H1 (cell line): ENCODE measurements at regions not wholly inside any gene's neighbourhood (a gene's known extent, or its start where the extent isn't known, plus 50 kb on each side); places are given as distances from the start of the nearest gene placed in this dataset.
"Not testable (repeated sequence)": the region's sequence is repeated elsewhere in the genome, so short reads cannot be mapped to it uniquely, and the experiment has no call there.

ENCODE experiments used
- CTCF ChIA-PET: fragments of 300-600 bp; sonication (Branson Sonifier 250); formaldehyde crosslinking; loops from one replicate; lab custom pipeline; 2021; ENCODE audit not compliant: partially characterized antibody; lab: Charles Lee
- POLR2A ChIA-PET: fragments of 300-600 bp; sonication (Branson Sonifier 250); formaldehyde crosslinking; loops from one replicate; lab custom pipeline; 2021; ENCODE audit warnings: inconsistent platforms; ENCODE audit not compliant: partially characterized antibody; lab: Charles Lee
- DNase-seq, 2 experiments: peaks; one replicate each; pipeline versions ENCODE4 v3.0.0 to v3.0.0-alpha.2; 2010 to 2022; ENCODE audit warnings: low spot score in 2 of 2, low read depth in 1 of 2, mixed read lengths in 1 of 2
- FAIRE-seq: peaks from 2 replicates; lab custom pipeline; 2011; peaks lifted over from hg19 to GRCh38; lab: Jason Lieb, UNC
- H2AFZ ChIP-seq: 2 replicates; pipeline ENCODE4 v1.8.1; 2012; ENCODE audit warnings: low read length, inconsistent platforms
- H2AK5ac ChIP-seq: 2 replicates; pipeline ENCODE4 v1.6.1; 2013; ENCODE audit warnings: low read depth, low read length
- H2BK120ac ChIP-seq: replicated peaks from 2 replicates; pipeline ENCODE3; 2013; ENCODE audit warnings: low read depth, low read length, inconsistent platforms
- H2BK12ac ChIP-seq: 2 replicates; pipeline ENCODE4 v1.6.1; 2013; ENCODE audit warnings: low read depth, low read length
- H2BK15ac ChIP-seq: 2 replicates; pipeline ENCODE4 v1.6.1; 2013; ENCODE audit warnings: low read length
- H2BK20ac ChIP-seq: 2 replicates; pipeline ENCODE4 v1.6.1; 2013; ENCODE audit warnings: low read length
- H2BK5ac ChIP-seq: 2 replicates; pipeline ENCODE4 v1.6.1; 2013; ENCODE audit warnings: low read depth, low read length
- H3K14ac ChIP-seq: 2 replicates; pipeline ENCODE4 v1.6.1; 2013; ENCODE audit warnings: inconsistent platforms; ENCODE audit not compliant: insufficient read length
- H3K18ac ChIP-seq: 2 replicates; pipeline ENCODE4 v1.6.1; 2013; ENCODE audit warnings: low read length; ENCODE audit errors: extremely low read depth
- H3K23ac ChIP-seq: 2 replicates; pipeline ENCODE4 v1.6.1; 2013; ENCODE audit warnings: inconsistent platforms; ENCODE audit not compliant: insufficient read length
- H3K23me2 ChIP-seq: 2 replicates; pipeline ENCODE4 v1.6.1; 2013; ENCODE audit warnings: low read depth, low read length
- H3K27ac ChIP-seq: 2 replicates; pipeline ENCODE4 v1.6.1; 2011; ENCODE audit warnings: low read depth, low read length, inconsistent platforms
- H3K27me3 ChIP-seq, 4 experiments: replicated peaks in 1 of 4; 1 replicate in 1 of 4; 2 replicates in 3 of 4; pipeline versions ENCODE4 v1.6.1 to v1.8.1; 2011 to 2013; ENCODE audit warnings: low read length in 3 of 4, mild to moderate bottlenecking in 3 of 4, inconsistent platforms in 2 of 4, mixed read lengths in 2 of 4, moderate library complexity in 1 of 4; ENCODE audit not compliant: control insufficient read depth in 3 of 4, insufficient read depth in 3 of 4; ENCODE audit errors: extremely low read depth in 1 of 4
- H3K36me3 ChIP-seq, 4 experiments: 2 replicates each; pipeline versions ENCODE4 v1.6.1 to v1.8.1; 2011 to 2013; ENCODE audit warnings: mild to moderate bottlenecking in 4 of 4, low read length in 3 of 4, moderate library complexity in 2 of 4, control low read depth in 1 of 4, inconsistent platforms in 1 of 4; ENCODE audit not compliant: insufficient read depth in 4 of 4, control insufficient read depth in 2 of 4
- H3K4ac ChIP-seq: replicated peaks from 2 replicates; pipeline ENCODE3; 2013; ENCODE audit warnings: low read length, low read depth, mixed read lengths, inconsistent platforms; ENCODE audit not compliant: insufficient read length
- H3K4me1 ChIP-seq, 4 experiments: replicated peaks in 1 of 4; 1 replicate in 1 of 4; 2 replicates in 3 of 4; pipeline versions ENCODE4 v1.6.1 to v1.8.1; 2011 to 2013; ENCODE audit warnings: low read length in 3 of 4, inconsistent platforms in 2 of 4, mixed read lengths in 1 of 4; ENCODE audit not compliant: insufficient read depth in 4 of 4, control insufficient read depth in 3 of 4
- H3K4me2 ChIP-seq, 2 experiments: 2 replicates each; pipeline versions ENCODE4 v1.6.1 to v1.8.1; 2011 to 2013; ENCODE audit warnings: low read depth in 2 of 2, low read length in 2 of 2, control low read depth in 1 of 2, inconsistent platforms in 1 of 2, mild to moderate bottlenecking in 1 of 2; ENCODE audit not compliant: insufficient read depth in 1 of 2
- H3K4me3 ChIP-seq, 4 experiments: fragments of 200-600, 300-600 bp in 1 of 4; sonication (generic), shearing (Covaris generic), sonication (Bioruptor Twin) in 1 of 4; 2 replicates each; pipeline versions ENCODE4 v1.5.1 to v1.8.1; 2011 to 2016; ENCODE audit warnings: low read length in 4 of 4, low read depth in 3 of 4, control low read depth in 2 of 4, inconsistent platforms in 2 of 4, mild to moderate bottlenecking in 2 of 4, mixed read lengths in 1 of 4, moderate library complexity in 1 of 4; ENCODE audit not compliant: insufficient read depth in 2 of 4; ENCODE audit errors: extremely low read depth in 1 of 4
- H3K56ac ChIP-seq: replicated peaks from 2 replicates; pipeline ENCODE3; 2013; ENCODE audit warnings: low read depth, mild to moderate bottlenecking, mixed read lengths, low read length, inconsistent platforms; ENCODE audit not compliant: insufficient read length
- H3K79me1 ChIP-seq: 2 replicates; pipeline ENCODE4 v1.6.1; 2013; ENCODE audit warnings: low read depth, low read length, control low read depth
- H3K79me2 ChIP-seq, 2 experiments: 2 replicates each; pipeline versions ENCODE4 v1.6.1 to v1.8.1; 2012 to 2013; ENCODE audit warnings: low read length in 2 of 2, mild to moderate bottlenecking in 2 of 2, inconsistent platforms in 1 of 2; ENCODE audit not compliant: insufficient read depth in 2 of 2, control insufficient read depth in 1 of 2
- H3K9ac ChIP-seq, 4 experiments: replicated peaks in 1 of 4; 1 replicate in 1 of 4; 2 replicates in 3 of 4; pipeline versions ENCODE4 v1.6.1 to v1.8.1; 2011 to 2013; ENCODE audit warnings: low read depth in 3 of 4, low read length in 3 of 4, control low read depth in 2 of 4, mild to moderate bottlenecking in 2 of 4, moderate library complexity in 2 of 4, inconsistent platforms in 1 of 4; ENCODE audit errors: extremely low read depth in 1 of 4
- H3K9me3 ChIP-seq, 2 experiments: 2 replicates each; pipeline versions ENCODE4 v1.6.1 to v1.8.1; 2012 to 2013; ENCODE audit warnings: mild to moderate bottlenecking in 2 of 2, moderate library complexity in 2 of 2, control low read depth in 1 of 2, inconsistent platforms in 1 of 2, low read depth in 1 of 2, low read length in 1 of 2, mixed read lengths in 1 of 2; ENCODE audit not compliant: insufficient read depth in 2 of 2
- H4K20me1 ChIP-seq, 2 experiments: replicated peaks in 1 of 2; 2 replicates each; pipeline versions ENCODE3 to v1.8.1; 2011 to 2013; ENCODE audit warnings: inconsistent platforms in 2 of 2, low read length in 2 of 2, mild to moderate bottlenecking in 1 of 2; ENCODE audit not compliant: insufficient read depth in 2 of 2, control insufficient read depth in 1 of 2
- H4K5ac ChIP-seq: 2 replicates; pipeline ENCODE4 v1.6.1; 2013; ENCODE audit warnings: low read length, low read depth, mixed read lengths, inconsistent platforms; ENCODE audit not compliant: insufficient read length
- H4K8ac ChIP-seq: 2 replicates; pipeline ENCODE4 v1.8.0; 2013; ENCODE audit warnings: mild to moderate bottlenecking, moderate library complexity, low read length, inconsistent platforms; ENCODE audit not compliant: insufficient read depth; ENCODE audit errors: extremely low read depth
- H4K91ac ChIP-seq: replicated peaks from 2 replicates; pipeline ENCODE3; 2013; ENCODE audit warnings: low read length, mixed read lengths, inconsistent platforms; ENCODE audit not compliant: insufficient read length
- WGBS, 2 experiments: shearing (Covaris generic) in 1 of 2; methylation state at CpG; one replicate each; pipeline versions ENCODE4 v1.1.6 to v1.1.7; 2013 to 2015; ENCODE audit warnings: low lambda C conversion rate in 2 of 2, mixed read lengths in 2 of 2, inconsistent platforms in 1 of 2, low coverage in 1 of 2, missing lambda C conversion rate in 1 of 2; ENCODE audit not compliant: insufficient replicate concordance in 2 of 2, insufficient coverage in 1 of 2, insufficient read length in 1 of 2; ENCODE audit errors: extremely low coverage in 1 of 2, missing lambda C conversion rate in 1 of 2; 5-methylcytosine and 5-hydroxymethylcytosine counted together

DNA sequence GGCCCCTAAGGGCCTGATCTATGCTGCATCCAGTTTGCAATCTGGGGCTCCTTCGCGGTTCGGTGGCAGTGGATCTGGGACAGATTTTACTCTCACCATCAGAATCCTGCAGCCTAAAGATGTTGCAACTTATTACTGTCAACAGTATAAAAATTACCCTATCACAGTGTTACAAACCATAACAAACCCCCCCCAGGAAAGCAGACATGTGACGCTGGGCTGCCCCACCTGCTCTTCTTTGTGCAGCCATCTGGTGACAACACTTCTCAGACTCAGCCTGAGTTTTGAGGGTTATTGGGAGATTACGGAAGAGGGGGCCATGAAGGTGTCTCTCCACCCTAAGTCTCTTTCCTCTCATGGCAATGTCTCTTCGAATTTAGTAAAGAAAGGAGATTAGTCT, 1204.2 kb downstream of the RPIA start:
- H3K4me1 ChIP-seq, H3K27ac ChIP-seq, H3K9ac ChIP-seq, CTCF ChIA-PET, H2AK5ac ChIP-seq, H3K4ac ChIP-seq, H4K8ac ChIP-seq, H2BK20ac ChIP-seq, H4K5ac ChIP-seq, H3K56ac ChIP-seq, H2BK120ac ChIP-seq, H3K4me2 ChIP-seq, H3K27me3 ChIP-seq, H2BK15ac ChIP-seq, H3K23ac ChIP-seq, H3K23me2 ChIP-seq, H3K9me3 ChIP-seq, H4K20me1 ChIP-seq, H2BK12ac ChIP-seq, H3K79me1 ChIP-seq, H2BK5ac ChIP-seq, FAIRE-seq, H3K36me3 ChIP-seq, H3K14ac ChIP-seq, H4K91ac ChIP-seq, H2AFZ ChIP-seq, POLR2A ChIA-PET, H3K4me3 ChIP-seq, H3K18ac ChIP-seq, DNase-seq, H3K79me2 ChIP-seq: not testable (repeated sequence)
- no CpG with 5 or more reads among the region's 6 CpGs for WGBS, 2 experiments

DNA sequence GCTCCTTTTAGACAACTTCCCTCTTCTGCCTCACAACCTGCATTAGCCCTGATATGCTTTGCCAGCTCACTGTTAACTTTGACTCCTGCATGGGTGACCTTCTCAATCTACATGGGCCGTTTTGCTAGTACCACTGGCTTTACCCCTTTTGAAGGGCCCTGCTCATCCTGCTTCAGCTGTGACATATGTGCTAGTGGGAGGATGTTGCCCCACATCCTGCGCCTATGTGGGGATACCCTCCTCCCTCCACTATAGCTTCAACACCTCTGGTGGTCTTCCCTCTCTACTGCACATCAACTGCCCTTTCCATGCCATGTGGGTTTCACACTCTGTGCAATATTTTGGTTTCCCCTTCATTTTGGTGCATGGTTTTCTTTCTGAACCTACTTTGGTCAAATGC, 1235.5 kb downstream of the RPIA start:
- H3K9ac ChIP-seq, H3K79me2 ChIP-seq, H4K91ac ChIP-seq, H2BK5ac ChIP-seq, H3K23me2 ChIP-seq, H4K5ac ChIP-seq, H3K36me3 ChIP-seq, H2BK12ac ChIP-seq, H3K9me3 ChIP-seq, POLR2A ChIA-PET, H3K27ac ChIP-seq, H2BK15ac ChIP-seq, H3K56ac ChIP-seq, H2AFZ ChIP-seq, H2AK5ac ChIP-seq, CTCF ChIA-PET, H3K4ac ChIP-seq, H3K79me1 ChIP-seq, H3K4me1 ChIP-seq, H3K27me3 ChIP-seq, H3K4me2 ChIP-seq, H2BK120ac ChIP-seq, H4K20me1 ChIP-seq, FAIRE-seq, H3K14ac ChIP-seq, H4K8ac ChIP-seq, H3K18ac ChIP-seq, H3K4me3 ChIP-seq, H2BK20ac ChIP-seq, H3K23ac ChIP-seq, DNase-seq: not testable (repeated sequence)
- 85% methylated on average over 2 of the region's 2 CpGs; no CpG with 5 or more reads in 1 of the 2 experiments for WGBS, 2 experiments
